H1 (cell line): ENCODE measurements at regions not wholly inside any gene's neighbourhood (a gene's known extent, or its start where the extent isn't known, plus 50 kb on each side); places are given as distances from the start of the nearest gene placed in this dataset.

ENCODE experiments used
- EP300 ChIP-seq, 2 experiments: IDR thresholded peaks; 1 replicate in 1 of 2; 2 replicates in 1 of 2; pipeline ENCODE4 v1.6.1; 2011 to 2012; ENCODE audit warnings: low read depth in 2 of 2, low read length in 2 of 2, mild to moderate bottlenecking in 2 of 2, borderline replicate concordance in 1 of 2, inconsistent platforms in 1 of 2, moderate library complexity in 1 of 2
- EZH2 ChIP-seq: fragments of 200-600 bp; sonication (generic); IDR thresholded peaks from 2 replicates; pipeline ENCODE4 v1.7.1; 2012; ENCODE audit warnings: low read depth, mild to moderate bottlenecking, moderate library complexity, low read length, inconsistent platforms; ENCODE audit not compliant: severe bottlenecking

DNA sequence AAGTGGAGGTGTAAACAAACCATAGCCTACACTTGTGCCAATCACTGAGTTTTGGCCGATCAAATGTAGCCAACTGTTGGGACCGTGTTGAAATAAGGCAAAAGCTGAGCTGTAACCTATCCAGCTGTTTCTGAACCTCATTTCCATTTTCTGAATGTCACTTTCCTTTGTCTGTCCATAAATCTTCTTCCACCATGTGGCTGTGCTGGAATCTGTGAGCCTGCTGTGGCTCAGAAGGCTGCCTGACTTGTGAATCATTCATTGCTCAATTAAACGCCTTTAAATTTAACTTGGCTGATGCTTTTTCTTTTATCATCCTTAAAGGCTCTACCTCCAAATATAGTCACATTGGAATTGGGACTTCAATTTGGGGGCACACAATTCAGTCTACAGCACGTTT lies 203.1 kb upstream of the MPPED2 start (continued):
- TF ChIP-seq EP300 (IDR thresholded peaks at IDR 0.05; ENCODE audit: borderline replicate concordance in 1 of 2, low read depth in 2 of 2, low read length in 2 of 2) = no peak
- no peak for TF ChIP-seq EZH2
